22Rv1 (cell line): ENCODE measurements at regions not wholly inside any gene's neighbourhood (a gene's known extent, or its start where the extent isn't known, plus 50 kb on each side); places are given as distances from the start of the nearest gene placed in this dataset.

ENCODE experiments used
- CTCF ChIP-seq: fragments of 450-650 bp; IDR thresholded peaks from 2 replicates; pipeline ENCODE4 v1.5.1; 2017; ENCODE audit warnings: mild to moderate bottlenecking
- ZFX ChIP-seq: fragments of 450-650 bp; IDR thresholded peaks from 2 replicates; pipeline ENCODE4 v1.6.1; 2017; ENCODE audit warnings: antibody characterized with exemption, borderline replicate concordance

DNA sequence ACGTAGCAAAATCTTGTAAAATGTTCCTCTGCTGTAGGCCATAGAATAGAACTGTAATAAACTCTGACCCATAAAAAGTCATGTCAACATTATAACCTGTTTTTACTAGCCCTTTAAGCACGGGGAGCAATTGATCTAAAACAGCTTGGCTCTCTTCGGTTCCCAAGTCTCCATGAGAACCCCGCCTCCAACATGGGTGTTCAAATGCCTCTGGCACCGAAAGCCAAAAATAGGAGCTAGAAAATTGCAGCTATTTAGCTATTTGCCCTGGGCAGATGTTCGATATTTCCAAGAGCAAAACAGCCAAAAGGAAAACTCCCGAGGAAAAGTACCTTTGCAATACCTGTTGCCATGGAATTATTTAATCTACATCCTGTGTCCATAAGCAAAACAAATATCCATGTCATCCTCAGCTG is 563.1 kb downstream of the EFNB2 start:
- TF ChIP-seq CTCF, result no peak
- TF ChIP-seq ZFX, result no peak
